Ascending aorta (tissue), 2 donors: ENCODE measurements at regions not wholly inside any gene's neighbourhood (a gene's known extent, or its start where the extent isn't known, plus 50 kb on each side); places are given as distances from the start of the nearest gene placed in this dataset.
"Not testable (repeated sequence)": the region's sequence is repeated elsewhere in the genome, so short reads cannot be mapped to it uniquely, and the experiment has no call there.

ENCODE experiments used
- DNase-seq, 2 donors: peaks; one replicate each; pipeline ENCODE4 v3.0.0-alpha.2; 2019; ENCODE audit warnings: low spot score in 2 of 2
- H3K27ac ChIP-seq, 2 donors: fragments of 200-600 bp; sonication (generic); one replicate each; pipeline ENCODE4 v1.5.1; 2016 to 2017; ENCODE audit warnings: mild to moderate bottlenecking in 1 of 2
- H3K27me3 ChIP-seq: fragments of 200-600 bp; sonication (generic); one replicate; pipeline ENCODE4 v1.5.1; 2017
- H3K36me3 ChIP-seq, 2 donors: fragments of 200-600 bp; sonication (generic); one replicate each; pipeline ENCODE4 v1.5.1; 2016
- H3K4me1 ChIP-seq, 2 donors: fragments of 200-600 bp; sonication (generic); one replicate each; pipeline ENCODE4 v1.5.1; 2016 to 2017; ENCODE audit warnings: mild to moderate bottlenecking in 1 of 2
- H3K4me3 ChIP-seq, 2 donors: fragments of 200-600 bp; sonication (generic); one replicate each; pipeline ENCODE4 v1.5.1; 2016 to 2017; ENCODE audit warnings: mild to moderate bottlenecking in 1 of 2
- H3K9me3 ChIP-seq, 2 donors: fragments of 200-600 bp; sonication (generic); one replicate each; pipeline ENCODE4 v1.5.1; 2016
- intact Hi-C: fragments of 100-400 bp; cut with DNase I; formaldehyde crosslinking; loops from one replicate; pipeline ENCODE4 v1.15.1; 2023
- TF ChIP-seq, protein P1 (sequence below), 3 experiments: fragments of 200-600 bp in 2 of 3; fragments of 450-650 bp in 1 of 3; sonication (generic) in 2 of 3; IDR thresholded peaks; one replicate each; pipeline ENCODE4 v1.5.1; 2016 to 2019; ENCODE audit warnings: antibody characterized with exemption in 3 of 3, mild to moderate bottlenecking in 1 of 3, moderate library complexity in 1 of 3

DNA sequence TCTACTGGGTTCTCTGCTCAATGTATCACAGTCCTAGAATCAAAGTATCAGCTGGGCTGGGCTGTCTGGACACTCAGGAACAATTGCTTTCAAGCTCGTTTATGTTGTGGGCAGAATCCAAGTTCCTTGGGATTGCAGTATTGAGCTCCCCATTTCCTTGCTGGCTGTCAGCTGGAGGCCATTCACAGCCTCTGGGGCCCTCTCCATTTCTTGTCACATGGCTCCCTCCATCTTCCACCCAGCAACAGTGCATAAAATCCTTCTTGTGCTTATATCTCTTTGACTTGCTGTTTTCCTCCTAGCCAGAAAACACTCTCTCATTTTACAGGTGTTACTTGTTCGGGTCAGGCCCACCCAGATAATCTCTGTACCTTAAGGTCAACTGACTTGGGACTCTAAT is 363.5 kb downstream of the IGSF11 start:
- intact Hi-C loops: no loop called here
- Histone ChIP-seq H3K9me3 (no peaks in the 10 kb centered on the region), H3K4me1 (no peaks in the 10 kb centered on the region), H3K4me3 (no peak overlapping the region), H3K27ac (no peak overlapping the region), H3K27me3 (no peaks in the 10 kb centered on the region), H3K36me3 (no peaks in the 10 kb centered on the region)
- no peak for DNase-seq
- TF ChIP-seq, protein P1, sequence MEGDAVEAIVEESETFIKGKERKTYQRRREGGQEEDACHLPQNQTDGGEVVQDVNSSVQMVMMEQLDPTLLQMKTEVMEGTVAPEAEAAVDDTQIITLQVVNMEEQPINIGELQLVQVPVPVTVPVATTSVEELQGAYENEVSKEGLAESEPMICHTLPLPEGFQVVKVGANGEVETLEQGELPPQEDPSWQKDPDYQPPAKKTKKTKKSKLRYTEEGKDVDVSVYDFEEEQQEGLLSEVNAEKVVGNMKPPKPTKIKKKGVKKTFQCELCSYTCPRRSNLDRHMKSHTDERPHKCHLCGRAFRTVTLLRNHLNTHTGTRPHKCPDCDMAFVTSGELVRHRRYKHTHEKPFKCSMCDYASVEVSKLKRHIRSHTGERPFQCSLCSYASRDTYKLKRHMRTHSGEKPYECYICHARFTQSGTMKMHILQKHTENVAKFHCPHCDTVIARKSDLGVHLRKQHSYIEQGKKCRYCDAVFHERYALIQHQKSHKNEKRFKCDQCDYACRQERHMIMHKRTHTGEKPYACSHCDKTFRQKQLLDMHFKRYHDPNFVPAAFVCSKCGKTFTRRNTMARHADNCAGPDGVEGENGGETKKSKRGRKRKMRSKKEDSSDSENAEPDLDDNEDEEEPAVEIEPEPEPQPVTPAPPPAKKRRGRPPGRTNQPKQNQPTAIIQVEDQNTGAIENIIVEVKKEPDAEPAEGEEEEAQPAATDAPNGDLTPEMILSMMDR (IDR thresholded peaks at IDR 0.05): no peak

DNA sequence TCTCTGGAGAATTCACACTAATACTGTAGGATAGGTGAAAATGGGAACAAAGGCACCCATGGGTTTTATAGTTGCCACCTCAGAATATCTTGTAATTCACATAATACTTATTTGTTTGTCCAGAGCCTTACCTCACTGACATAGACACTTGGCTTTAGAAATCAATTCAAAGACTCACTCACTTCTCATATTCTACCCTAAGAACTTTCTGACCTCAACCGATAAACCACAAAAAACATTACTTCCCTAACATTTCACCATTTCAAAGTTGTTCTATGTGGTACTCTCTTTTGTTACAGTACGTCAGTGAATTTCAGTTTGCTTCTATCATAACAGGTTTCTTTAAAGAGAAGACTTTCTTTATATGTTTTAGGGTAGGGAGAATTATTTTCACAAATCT is 359.3 kb downstream of the IGSF11 start:
- TF ChIP-seq, protein P1 (IDR thresholded peaks at IDR 0.05): no peak
- Histone ChIP-seq H3K4me1 (no peaks in the 10 kb centered on the region), H3K4me3 (no peak overlapping the region), H3K27me3 (no peaks in the 10 kb centered on the region), H3K36me3 (no peaks in the 10 kb centered on the region), H3K9me3 (no peaks in the 10 kb centered on the region), H3K27ac (no peak overlapping the region)
- intact Hi-C loops: no loop called here
- DNase-seq: no peak

DNA sequence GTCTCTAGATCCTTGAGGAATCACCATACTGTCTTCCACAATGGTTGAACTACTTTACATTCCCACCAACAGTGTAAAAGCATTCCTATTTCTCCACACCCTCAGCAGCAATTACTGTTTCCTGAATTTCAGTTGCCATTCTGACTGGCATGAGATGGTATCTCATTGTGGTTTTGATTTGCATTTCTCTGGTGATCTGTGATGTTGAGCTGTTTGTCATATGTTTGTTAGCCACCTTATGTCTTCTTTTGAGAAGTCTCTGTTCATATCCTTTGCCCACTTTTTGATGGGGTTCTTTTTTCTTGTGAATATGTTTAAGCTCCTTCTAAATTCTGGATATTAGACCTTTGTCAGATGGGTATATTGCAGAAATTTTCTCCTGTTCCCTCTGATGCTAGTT is 356.0 kb downstream of the IGSF11 start:
- intact Hi-C loops, H3K36me3 ChIP-seq, H3K27ac ChIP-seq, DNase-seq, H3K9me3 ChIP-seq, H3K4me3 ChIP-seq, H3K4me1 ChIP-seq, H3K27me3 ChIP-seq: not testable (repeated sequence)

DNA sequence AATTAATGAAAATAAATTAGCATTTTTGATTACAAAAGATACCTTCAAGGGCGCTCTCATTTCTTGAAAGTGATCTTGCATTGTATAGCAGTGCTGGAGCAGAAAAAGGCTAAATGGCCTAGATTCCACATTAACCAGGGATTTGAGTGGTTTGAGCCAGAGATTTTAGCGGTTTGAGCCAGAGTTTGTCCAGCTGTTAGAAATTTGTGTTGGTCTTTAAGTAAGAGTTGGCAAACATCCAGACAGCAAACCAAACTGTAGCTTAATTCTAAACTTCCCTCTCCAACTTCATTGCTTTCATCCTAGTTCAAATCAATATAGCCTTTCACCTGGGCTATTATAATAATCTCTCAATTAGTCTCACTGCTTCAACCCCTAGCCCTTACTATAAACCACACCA is 351.7 kb downstream of the IGSF11 start:
- Histone ChIP-seq H3K4me3 (no peak overlapping the region), H3K36me3 (no peaks in the 10 kb centered on the region), H3K27me3 (no peaks in the 10 kb centered on the region), H3K9me3 (no peaks in the 10 kb centered on the region), H3K27ac (no peak overlapping the region), H3K4me1 (no peaks in the 10 kb centered on the region)
- no peak for DNase-seq
- TF ChIP-seq, protein P1 (IDR thresholded peaks at IDR 0.05): no peak
- intact Hi-C loops: no loop called here

DNA sequence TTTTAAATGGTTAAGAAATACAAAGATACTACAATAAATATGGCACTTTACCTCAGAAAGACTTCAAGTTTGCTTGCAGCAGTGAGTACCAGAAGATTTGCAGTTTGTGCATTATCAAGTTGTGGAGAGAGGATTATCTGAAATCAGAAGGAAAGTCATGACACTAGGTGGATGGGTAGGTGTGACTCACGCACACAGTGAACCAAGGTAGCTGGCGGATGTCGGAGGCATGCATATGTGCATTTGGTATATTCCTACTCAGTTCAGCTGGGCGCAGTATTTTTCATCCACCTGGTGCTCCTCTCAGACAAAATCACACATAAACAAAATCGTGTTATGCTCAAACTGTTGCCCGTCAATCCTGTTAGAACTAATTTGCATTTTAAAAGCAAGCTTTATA is 351.0 kb downstream of the IGSF11 start:
- intact Hi-C loops: no loop called here
- H3K36me3 ChIP-seq: no peaks in the 10 kb centered on the region
- DNase-seq: no peak
- H3K27me3 ChIP-seq: no peaks in the 10 kb centered on the region
- TF ChIP-seq, protein P1 (IDR thresholded peaks at IDR 0.05): no peak
- H3K4me1 ChIP-seq: no peaks in the 10 kb centered on the region
- no peak overlapping the region for H3K27ac ChIP-seq
- no peak overlapping the region for H3K4me3 ChIP-seq
- H3K9me3 ChIP-seq: no peaks in the 10 kb centered on the region

DNA sequence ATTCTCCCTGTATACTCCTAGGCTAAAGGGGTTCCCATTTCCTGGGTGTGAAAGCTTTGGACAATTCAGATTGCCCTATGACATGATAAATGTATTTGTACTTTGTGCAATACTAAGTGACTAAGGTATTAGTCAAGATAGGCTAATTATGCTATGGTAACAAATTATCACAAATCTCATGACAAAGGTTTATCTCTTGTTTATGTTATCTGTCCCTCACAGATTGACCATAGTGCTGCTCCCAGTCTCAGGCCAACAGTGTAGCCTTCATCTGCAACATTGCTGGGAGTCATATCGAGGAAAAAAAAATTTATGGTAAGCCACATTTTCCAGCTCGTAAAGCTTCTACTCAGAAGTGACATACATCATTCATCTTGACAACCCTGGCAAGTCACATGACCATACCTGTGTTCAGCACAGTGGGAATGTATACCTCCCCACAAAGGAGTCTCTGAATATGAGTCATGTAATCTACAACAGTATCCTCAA is 346.2 kb downstream of the IGSF11 start:
- Histone ChIP-seq H3K36me3 (no peaks in the 10 kb centered on the region), H3K4me1 (no peaks in the 10 kb centered on the region), H3K27me3 (no peaks in the 10 kb centered on the region), H3K9me3 (no peaks in the 10 kb centered on the region), H3K4me3 (no peak overlapping the region), H3K27ac (no peak overlapping the region)
- intact Hi-C loops: no loop called here
- TF ChIP-seq, protein P1 (IDR thresholded peaks at IDR 0.05): no peak
- DNase-seq: no peak
